Liver (tissue), 8 donors: ENCODE measurements at regions not wholly inside any gene's neighbourhood (a gene's known extent, or its start where the extent isn't known, plus 50 kb on each side); places are given as distances from the start of the nearest gene placed in this dataset.

Experiments
- DNase-seq: peaks from one replicate; pipeline ENCODE4 v3.0.0-alpha.2; 2017; ENCODE audit warnings: low spot score
- H3K27ac ChIP-seq, 2 donors: one replicate each; pipeline ENCODE4 v1.7.0; 2013; ENCODE audit warnings: inconsistent platforms in 2 of 2, low read length in 2 of 2, control low read depth in 1 of 2, low read depth in 1 of 2, mild to moderate bottlenecking in 1 of 2
- H3K27me3 ChIP-seq, 4 donors: one replicate each; pipeline versions ENCODE4 v1.6.1 to v1.7.0; 2013; ENCODE audit warnings: low read length in 3 of 4, inconsistent platforms in 1 of 4, mild to moderate bottlenecking in 1 of 4, moderate library complexity in 1 of 4; ENCODE audit not compliant: control insufficient read depth in 4 of 4, insufficient read depth in 4 of 4
- H3K36me3 ChIP-seq, 4 donors: one replicate each; pipeline versions ENCODE4 v1.6.1 to v1.7.0; 2013; ENCODE audit warnings: low read length in 3 of 4, mild to moderate bottlenecking in 3 of 4, low read depth in 1 of 4, moderate library complexity in 1 of 4; ENCODE audit not compliant: control insufficient read depth in 4 of 4, insufficient read depth in 3 of 4
- H3K4me1 ChIP-seq, 4 donors: one replicate each; pipeline versions ENCODE4 v1.6.1 to v1.7.0; 2013; ENCODE audit warnings: low read length in 3 of 4, mild to moderate bottlenecking in 3 of 4, moderate library complexity in 1 of 4; ENCODE audit not compliant: control insufficient read depth in 4 of 4, insufficient read depth in 4 of 4
- H3K4me3 ChIP-seq, 3 donors: one replicate each; pipeline versions ENCODE4 v1.6.1 to v1.7.0; 2013; ENCODE audit warnings: low read length in 3 of 3, control low read depth in 1 of 3, low read depth in 1 of 3, mild to moderate bottlenecking in 1 of 3
- H3K9ac ChIP-seq, 2 donors: one replicate each; pipeline ENCODE4 v1.7.0; 2013; ENCODE audit warnings: low read length in 2 of 2, mild to moderate bottlenecking in 2 of 2, moderate library complexity in 2 of 2, control low read depth in 1 of 2, low read depth in 1 of 2
- H3K9me3 ChIP-seq, 4 donors: one replicate each; pipeline versions ENCODE4 v1.6.1 to v1.7.0; 2013; ENCODE audit warnings: low read length in 3 of 4; ENCODE audit not compliant: control insufficient read depth in 4 of 4
- ATF3 ChIP-seq: IDR thresholded peaks from 2 replicates; pipeline ENCODE4 v1.6.1; 2016; ENCODE audit warnings: antibody characterized with exemption
- CTCF ChIP-seq: fragments of 150-350 bp; IDR thresholded peaks from 2 replicates; pipeline ENCODE4 v1.5.1; 2017; ENCODE audit warnings: improper control_type of control experiment, low read depth, low read length; ENCODE audit not compliant: missing input control
- EGR1 ChIP-seq, 2 donors: IDR thresholded peaks; 2 replicates each; pipeline ENCODE4 v1.6.1; 2016 to 2018; ENCODE audit warnings: antibody characterized with exemption in 2 of 2, low read depth in 2 of 2
- FOXA1 ChIP-seq: IDR thresholded peaks from 2 replicates; pipeline ENCODE4 v1.6.1; 2016; ENCODE audit warnings: antibody characterized with exemption
- FOXA2 ChIP-seq: IDR thresholded peaks from 2 replicates; pipeline ENCODE4 v1.6.1; 2016; ENCODE audit warnings: antibody characterized with exemption
- GABPA ChIP-seq, 2 donors: IDR thresholded peaks in 1 of 2; conservative IDR thresholded peaks in 1 of 2; 2 replicates each; pipeline ENCODE4 v1.6.1; 2016; ENCODE audit warnings: antibody characterized with exemption in 2 of 2, mild to moderate bottlenecking in 1 of 2, moderate library complexity in 1 of 2
- HNF4A ChIP-seq, 2 donors: conservative IDR thresholded peaks; 2 replicates each; pipeline ENCODE4 v1.6.1; 2016; ENCODE audit warnings: antibody characterized with exemption in 2 of 2, mild to moderate bottlenecking in 2 of 2
- HNF4G ChIP-seq: IDR thresholded peaks from 2 replicates; pipeline ENCODE4 v1.6.1; 2016; ENCODE audit warnings: antibody characterized with exemption
- JUND ChIP-seq, 2 donors: IDR thresholded peaks; 2 replicates each; pipeline ENCODE4 v1.6.1; 2016; ENCODE audit warnings: antibody characterized with exemption in 2 of 2
- MAX ChIP-seq: IDR thresholded peaks from 2 replicates; pipeline ENCODE4 v1.6.1; 2016; ENCODE audit warnings: antibody characterized with exemption
- RAD21 ChIP-seq, 2 donors: IDR thresholded peaks; 2 replicates each; pipeline ENCODE4 v1.6.1; 2016; ENCODE audit warnings: antibody characterized with exemption in 2 of 2, mild to moderate bottlenecking in 2 of 2
- REST ChIP-seq: IDR thresholded peaks from 2 replicates; pipeline ENCODE4 v1.6.1; 2016; ENCODE audit warnings: antibody characterized with exemption, mild to moderate bottlenecking
- RXRA ChIP-seq, 2 donors: IDR thresholded peaks; 2 replicates each; pipeline ENCODE4 v1.6.1; 2017 to 2018; ENCODE audit warnings: antibody characterized with exemption in 2 of 2, mild to moderate bottlenecking in 1 of 2
- SP1 ChIP-seq: IDR thresholded peaks from 2 replicates; pipeline ENCODE4 v1.6.1; 2018; ENCODE audit warnings: antibody characterized with exemption, mild to moderate bottlenecking
- TAF1 ChIP-seq: conservative IDR thresholded peaks from 2 replicates; pipeline ENCODE4 v1.6.1; 2016; ENCODE audit warnings: antibody characterized with exemption, mild to moderate bottlenecking
- YY1 ChIP-seq: IDR thresholded peaks from 2 replicates; pipeline ENCODE4 v1.6.1; 2016; ENCODE audit warnings: antibody characterized with exemption, mild to moderate bottlenecking
- ZBTB33 ChIP-seq: IDR thresholded peaks from 2 replicates; pipeline ENCODE4 v1.6.1; 2016; ENCODE audit warnings: antibody characterized with exemption
- WGBS: extraction: QIAGEN DNeasy Blood & Tissue Kit; methylation state at CpG from one replicate; pipeline ENCODE4 v1.1.7; 2013; 5-methylcytosine and 5-hydroxymethylcytosine counted together
- donor health status: healthy.
- donor health status: healthy.
- donor health status: healthy.
- donor health status: healthy.
- donor health status: healthy.

- no peak overlapping the region for H3K9ac ChIP-seq
- no peaks in the 10 kb centered on the region for H3K36me3 ChIP-seq
- no peaks in the 10 kb centered on the region for H3K4me1 ChIP-seq
- 85% methylated on average over 2 of the region's 2 CpGs for WGBS
- H3K27me3 ChIP-seq, result no peaks in the 10 kb centered on the region
- no peak overlapping the region for H3K4me3 ChIP-seq
- H3K27ac ChIP-seq, result no peak overlapping the region
- H3K9me3 ChIP-seq, result no peaks in the 10 kb centered on the region
- TF ChIP-seq RAD21 (IDR thresholded peaks at IDR 0.05), result no peak
- TF ChIP-seq FOXA2, result no peak
- TF ChIP-seq SP1, result no peak
- TF ChIP-seq FOXA1, result no peak
- no peak for TF ChIP-seq CTCF
- TF ChIP-seq YY1, result no peak
- TF ChIP-seq HNF4A (conservative IDR thresholded peaks at IDR 0.05), result no peak
- no peak for TF ChIP-seq RXRA (IDR thresholded peaks at IDR 0.05)
- no peak for DNase-seq
Measured at GRCh38 chr2:155332016-155332415, 633.5 kb downstream of the KCNJ3 start.

- Histone ChIP-seq H3K9ac (no peak overlapping the region), H3K36me3 (no peaks in the 10 kb centered on the region), H3K27ac (no peak overlapping the region), H3K9me3 (no peaks in the 10 kb centered on the region), H3K4me3 (no peak overlapping the region), H3K27me3 (no peaks in the 10 kb centered on the region), H3K4me1 (peaks cover 0 to 2% (median 0%) of the 10 kb centered on the region in 4 donors)
- DNase-seq, result no peak
- WGBS, result 72% methylated on average over 1 of the region's 1 CpG
- no peak for TF ChIP-seq RXRA (IDR thresholded peaks at IDR 0.05)
- no peak for TF ChIP-seq FOXA2
- TF ChIP-seq ZBTB33, result no peak
- TF ChIP-seq YY1, result no peak
- no peak for TF ChIP-seq JUND (IDR thresholded peaks at IDR 0.05)
- TF ChIP-seq ATF3, result no peak
- TF ChIP-seq FOXA1, result no peak
- no peak for TF ChIP-seq TAF1
- TF ChIP-seq RAD21 (IDR thresholded peaks at IDR 0.05), result no peak
- no peak for TF ChIP-seq REST
- no peak for TF ChIP-seq MAX
- no peak for TF ChIP-seq HNF4A (conservative IDR thresholded peaks at IDR 0.05)
- TF ChIP-seq GABPA (IDR thresholded peaks at IDR 0.05 in 1 of 2, conservative IDR thresholded peaks at IDR 0.05 in 1 of 2), result no peak
- TF ChIP-seq HNF4G, result no peak
- TF ChIP-seq EGR1 (IDR thresholded peaks at IDR 0.05; ENCODE audit: low read depth in 2 of 2), result no peak
Measured at GRCh38 chr2:155320236-155320635, 621.7 kb downstream of the KCNJ3 start.
